Heart left ventricle (tissue), 13 donors: ENCODE measurements at regions not wholly inside any gene's neighbourhood (a gene's known extent, or its start where the extent isn't known, plus 50 kb on each side); places are given as distances from the start of the nearest gene placed in this dataset.

Experiments used
- POLR2A ChIP-seq, 2 donors: fragments of 450-650 bp; IDR thresholded peaks; one replicate each; pipeline ENCODE4 v1.6.1; 2017; ENCODE audit warnings: antibody characterized with exemption in 2 of 2, mild to moderate bottlenecking in 2 of 2, moderate library complexity in 2 of 2
- TF ChIP-seq, protein P1 (sequence below), 12 donors: fragments of 200-600 bp; sonication (generic) in 4 of 12; IDR thresholded peaks; one replicate each; pipeline versions ENCODE4 v1.5.0 to v1.8.0; 2018 to 2022; ENCODE audit warnings: antibody characterized with exemption in 12 of 12, mild to moderate bottlenecking in 5 of 12
- donor health status: ischemic (EF 13 %, LVEDD 7.1; RV severe dilation, severe dysfunction).
- donor health status: DM: no; HTN: yes; CAD: no.
- donor health status: DM: no; HTN: no; CAD: no.
- donor health status: ischemic (EF 25% LVEDD 6.9; RV normal size, moderate dysfunction).
- donor health status: ischemic (EF 25% LVEDD 5.7; RV mildly dilated, moderate dysfunction).
- donor health status: ischemic (EF 35%, LVEDD 5.7; RV mildly dilated, moderate dysfunction).
- donor health status: nonischemic (EF 11% LVEDD 7.7; RV severe dilation, severe dysfunction).
- donor health status: DM: yes; HTN: yes; CAD: no.
- donor health status: PGD.
- donor health status: ischemic (EF 29% LVEDD 5.4; RV normal size, mild dysfunction).
- donor health status: nonischemic (EF 23%, LVEDD 6.1; RV moderate dilation, normal function).

- TF ChIP-seq, protein P1, sequence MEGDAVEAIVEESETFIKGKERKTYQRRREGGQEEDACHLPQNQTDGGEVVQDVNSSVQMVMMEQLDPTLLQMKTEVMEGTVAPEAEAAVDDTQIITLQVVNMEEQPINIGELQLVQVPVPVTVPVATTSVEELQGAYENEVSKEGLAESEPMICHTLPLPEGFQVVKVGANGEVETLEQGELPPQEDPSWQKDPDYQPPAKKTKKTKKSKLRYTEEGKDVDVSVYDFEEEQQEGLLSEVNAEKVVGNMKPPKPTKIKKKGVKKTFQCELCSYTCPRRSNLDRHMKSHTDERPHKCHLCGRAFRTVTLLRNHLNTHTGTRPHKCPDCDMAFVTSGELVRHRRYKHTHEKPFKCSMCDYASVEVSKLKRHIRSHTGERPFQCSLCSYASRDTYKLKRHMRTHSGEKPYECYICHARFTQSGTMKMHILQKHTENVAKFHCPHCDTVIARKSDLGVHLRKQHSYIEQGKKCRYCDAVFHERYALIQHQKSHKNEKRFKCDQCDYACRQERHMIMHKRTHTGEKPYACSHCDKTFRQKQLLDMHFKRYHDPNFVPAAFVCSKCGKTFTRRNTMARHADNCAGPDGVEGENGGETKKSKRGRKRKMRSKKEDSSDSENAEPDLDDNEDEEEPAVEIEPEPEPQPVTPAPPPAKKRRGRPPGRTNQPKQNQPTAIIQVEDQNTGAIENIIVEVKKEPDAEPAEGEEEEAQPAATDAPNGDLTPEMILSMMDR (IDR thresholded peaks at IDR 0.05): no peak
- no peak for TF ChIP-seq POLR2A (IDR thresholded peaks at IDR 0.05)
Observed at GRCh38 chr1:217184854-217185253, 446.0 kb downstream of the GPATCH2 start.
